ENCODE measurements at regions not wholly inside any gene's neighbourhood (a gene's known extent, or its start where the extent isn't known, plus 50 kb on each side); places are given as distances from the start of the nearest gene placed in this dataset.
A peak's percentile ranks its signal among the peaks of the same experiment; 100 is the strongest.

- TF ChIP-seq, protein P1, sequence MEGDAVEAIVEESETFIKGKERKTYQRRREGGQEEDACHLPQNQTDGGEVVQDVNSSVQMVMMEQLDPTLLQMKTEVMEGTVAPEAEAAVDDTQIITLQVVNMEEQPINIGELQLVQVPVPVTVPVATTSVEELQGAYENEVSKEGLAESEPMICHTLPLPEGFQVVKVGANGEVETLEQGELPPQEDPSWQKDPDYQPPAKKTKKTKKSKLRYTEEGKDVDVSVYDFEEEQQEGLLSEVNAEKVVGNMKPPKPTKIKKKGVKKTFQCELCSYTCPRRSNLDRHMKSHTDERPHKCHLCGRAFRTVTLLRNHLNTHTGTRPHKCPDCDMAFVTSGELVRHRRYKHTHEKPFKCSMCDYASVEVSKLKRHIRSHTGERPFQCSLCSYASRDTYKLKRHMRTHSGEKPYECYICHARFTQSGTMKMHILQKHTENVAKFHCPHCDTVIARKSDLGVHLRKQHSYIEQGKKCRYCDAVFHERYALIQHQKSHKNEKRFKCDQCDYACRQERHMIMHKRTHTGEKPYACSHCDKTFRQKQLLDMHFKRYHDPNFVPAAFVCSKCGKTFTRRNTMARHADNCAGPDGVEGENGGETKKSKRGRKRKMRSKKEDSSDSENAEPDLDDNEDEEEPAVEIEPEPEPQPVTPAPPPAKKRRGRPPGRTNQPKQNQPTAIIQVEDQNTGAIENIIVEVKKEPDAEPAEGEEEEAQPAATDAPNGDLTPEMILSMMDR (IDR thresholded peaks at IDR 0.05; ENCODE audit: insufficient read depth in 1 of 2, low read depth in 1 of 2, low read length in 1 of 2, severe bottlenecking in 1 of 2, unreplicated experiment in 1 of 2): no peak
- Histone ChIP-seq H3K4me3 (ENCODE audit: low read depth, low read length) (no peak overlapping the region), H3K9me3 (no peaks in the 10 kb centered on the region), H3K4me1 (peaks cover 17% of the 10 kb centered on the region), H3K36me3 (ENCODE audit: control insufficient read depth, insufficient read depth, low read length) (no peaks in the 10 kb centered on the region), H3K27me3 (replicated peaks; ENCODE audit: control insufficient read depth, insufficient read depth, low read length) (no peaks in the 10 kb centered on the region)
- Mint-ChIP-seq H3K9me3 (ENCODE audit: unreplicated experiment) (no peaks in the 10 kb centered on the region), H3K4me3 (ENCODE audit: unreplicated experiment) (no peak overlapping the region), H3K27me3 (ENCODE audit: insufficient read depth, unreplicated experiment) (no peaks in the 10 kb centered on the region), H3K4me1 (ENCODE audit: low read depth, unreplicated experiment) (peaks cover 25% of the 10 kb centered on the region), H3K36me3 (ENCODE audit: insufficient read depth, unreplicated experiment) (no peaks in the 10 kb centered on the region), H3K27ac (ENCODE audit: unreplicated experiment) (no peak overlapping the region)
- ChIA-PET CTCF (no interaction called here), POLR2A (no interaction called here)
- intact Hi-C loops (cut with micrococcal nuclease; ENCODE audit: unreplicated experiment): no loop called here
- DNase-seq: no peak
- BruUV-seq (replicated peaks): no TSS peak
Measured at GRCh38 chr2:199627417-199627816, 169.7 kb upstream of the SATB2 start.

DNA sequence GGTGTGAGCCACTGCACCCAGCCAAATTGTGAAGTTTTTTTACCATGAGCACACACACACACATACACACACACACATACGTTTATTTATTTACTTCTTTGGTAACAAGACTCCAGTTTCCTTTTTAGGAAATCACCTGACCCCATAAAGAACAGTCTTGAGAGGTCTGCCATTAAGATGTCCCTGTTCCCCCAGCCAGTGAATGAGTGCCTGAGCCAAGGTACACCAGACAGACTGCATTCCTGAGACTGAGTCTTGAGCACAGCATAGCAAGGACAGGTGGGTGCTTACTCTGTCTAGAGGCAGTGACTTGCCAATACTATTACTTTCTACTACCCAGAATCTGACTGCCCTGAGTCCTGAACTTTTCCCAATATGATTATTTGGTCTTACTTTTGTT lies 167.2 kb upstream of the SATB2 start:
- H3K4me3 Mint-ChIP-seq (ENCODE audit: unreplicated experiment): no peak overlapping the region
- ChIA-PET CTCF (no interaction called here), POLR2A (no interaction called here)
- no peak overlapping the region for H3K27ac Mint-ChIP-seq (ENCODE audit: unreplicated experiment)
- peaks cover 6% of the 10 kb centered on the region for H3K27me3 Mint-ChIP-seq (ENCODE audit: insufficient read depth, unreplicated experiment)
- Histone ChIP-seq H3K4me3 (ENCODE audit: low read depth, low read length) (no peak overlapping the region), H3K27me3 (replicated peaks; ENCODE audit: control insufficient read depth, insufficient read depth, low read length) (no peaks in the 10 kb centered on the region), H3K9me3 (no peaks in the 10 kb centered on the region), H3K4me1 (peaks cover 17% of the 10 kb centered on the region), H3K36me3 (ENCODE audit: control insufficient read depth, insufficient read depth, low read length) (no peaks in the 10 kb centered on the region)
- no peaks in the 10 kb centered on the region for H3K9me3 Mint-ChIP-seq (ENCODE audit: unreplicated experiment)
- H3K4me1 Mint-ChIP-seq (ENCODE audit: low read depth, unreplicated experiment): peaks cover 22% of the 10 kb centered on the region
- intact Hi-C loops (cut with micrococcal nuclease; ENCODE audit: unreplicated experiment): no loop called here
- TF ChIP-seq, protein P1 (IDR thresholded peaks at IDR 0.05; ENCODE audit: insufficient read depth in 1 of 2, low read depth in 1 of 2, low read length in 1 of 2, severe bottlenecking in 1 of 2, unreplicated experiment in 1 of 2): no peak
- no peaks in the 10 kb centered on the region for H3K36me3 Mint-ChIP-seq (ENCODE audit: insufficient read depth, unreplicated experiment)
- peak; percentile 57 to 68 for DNase-seq
- BruUV-seq (replicated peaks): no TSS peak

DNA sequence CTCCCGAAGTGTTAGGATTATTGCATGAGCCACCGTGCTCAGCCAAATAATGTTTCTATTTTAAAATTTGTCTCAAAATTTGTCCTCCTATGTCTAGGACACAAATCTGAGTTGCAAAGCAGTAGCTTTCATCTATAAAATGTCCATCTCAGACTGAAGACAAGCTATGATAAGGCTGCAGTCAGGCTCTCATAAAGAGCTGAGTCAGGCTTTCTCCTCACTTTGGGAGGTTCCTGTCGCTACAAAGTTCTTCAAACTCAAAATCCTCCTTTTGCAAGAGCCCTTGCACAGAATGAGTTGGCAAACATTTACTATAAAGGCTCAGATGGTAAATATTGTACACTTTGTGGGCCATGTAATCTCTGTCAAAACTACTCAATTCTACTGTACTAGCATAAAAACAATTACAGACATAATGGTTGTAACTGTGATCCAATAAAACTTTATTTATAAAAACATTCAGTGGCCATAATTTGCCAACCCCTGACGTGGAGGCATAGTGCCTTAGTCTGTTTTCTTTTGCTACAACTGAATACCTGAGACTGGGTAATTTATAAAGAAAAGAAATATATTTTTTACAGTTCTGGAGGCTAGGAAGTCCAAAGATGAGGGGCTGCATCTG lies 154.9 kb upstream of the SATB2 start:
- Histone ChIP-seq H3K4me3 (ENCODE audit: low read depth, low read length) (no peak overlapping the region), H3K4me1 (no peaks in the 10 kb centered on the region), H3K9me3 (no peaks in the 10 kb centered on the region), H3K27me3 (replicated peaks; ENCODE audit: control insufficient read depth, insufficient read depth, low read length) (no peaks in the 10 kb centered on the region), H3K36me3 (ENCODE audit: control insufficient read depth, insufficient read depth, low read length) (no peaks in the 10 kb centered on the region)
- BruUV-seq (replicated peaks): no TSS peak
- Mint-ChIP-seq H3K27ac (ENCODE audit: unreplicated experiment) (no peak overlapping the region), H3K36me3 (ENCODE audit: insufficient read depth, unreplicated experiment) (no peaks in the 10 kb centered on the region), H3K4me3 (ENCODE audit: unreplicated experiment) (no peak overlapping the region), H3K27me3 (ENCODE audit: insufficient read depth, unreplicated experiment) (no peaks in the 10 kb centered on the region), H3K9me3 (ENCODE audit: unreplicated experiment) (no peaks in the 10 kb centered on the region), H3K4me1 (ENCODE audit: low read depth, unreplicated experiment) (no peaks in the 10 kb centered on the region)
- CTCF ChIA-PET: no interaction called here
- TF ChIP-seq, protein P1 (IDR thresholded peaks at IDR 0.05; ENCODE audit: insufficient read depth in 1 of 2, low read depth in 1 of 2, low read length in 1 of 2, severe bottlenecking in 1 of 2, unreplicated experiment in 1 of 2): no peak
- POLR2A ChIA-PET: no interaction called here
- no peak for DNase-seq
- intact Hi-C loops (cut with micrococcal nuclease; ENCODE audit: unreplicated experiment): no loop called here

All from Caco-2 (cell line).